Gastrocnemius medialis (tissue), 4 donors: ENCODE measurements at regions not wholly inside any gene's neighbourhood (a gene's known extent, or its start where the extent isn't known, plus 50 kb on each side); places are given as distances from the start of the nearest gene placed in this dataset.

Experiments
- CTCF ChIP-seq, 5 experiments: fragments of 450-650 bp in 3 of 5; fragments of 200-600 bp in 2 of 5; sonication (generic) in 2 of 5; IDR thresholded peaks in 4 of 5; conservative IDR thresholded peaks in 1 of 5; 1 replicate in 4 of 5; 2 replicates in 1 of 5; pipeline ENCODE4 v1.5.1; 2016 to 2019; ENCODE audit warnings: antibody characterized with exemption in 5 of 5, mild to moderate bottlenecking in 3 of 5, moderate library complexity in 3 of 5
- POLR2A ChIP-seq, 2 donors: fragments of 450-650 bp; IDR thresholded peaks; one replicate each; pipeline ENCODE4 v1.6.1; 2017; ENCODE audit warnings: antibody characterized with exemption in 2 of 2, mild to moderate bottlenecking in 2 of 2, moderate library complexity in 2 of 2

DNA sequence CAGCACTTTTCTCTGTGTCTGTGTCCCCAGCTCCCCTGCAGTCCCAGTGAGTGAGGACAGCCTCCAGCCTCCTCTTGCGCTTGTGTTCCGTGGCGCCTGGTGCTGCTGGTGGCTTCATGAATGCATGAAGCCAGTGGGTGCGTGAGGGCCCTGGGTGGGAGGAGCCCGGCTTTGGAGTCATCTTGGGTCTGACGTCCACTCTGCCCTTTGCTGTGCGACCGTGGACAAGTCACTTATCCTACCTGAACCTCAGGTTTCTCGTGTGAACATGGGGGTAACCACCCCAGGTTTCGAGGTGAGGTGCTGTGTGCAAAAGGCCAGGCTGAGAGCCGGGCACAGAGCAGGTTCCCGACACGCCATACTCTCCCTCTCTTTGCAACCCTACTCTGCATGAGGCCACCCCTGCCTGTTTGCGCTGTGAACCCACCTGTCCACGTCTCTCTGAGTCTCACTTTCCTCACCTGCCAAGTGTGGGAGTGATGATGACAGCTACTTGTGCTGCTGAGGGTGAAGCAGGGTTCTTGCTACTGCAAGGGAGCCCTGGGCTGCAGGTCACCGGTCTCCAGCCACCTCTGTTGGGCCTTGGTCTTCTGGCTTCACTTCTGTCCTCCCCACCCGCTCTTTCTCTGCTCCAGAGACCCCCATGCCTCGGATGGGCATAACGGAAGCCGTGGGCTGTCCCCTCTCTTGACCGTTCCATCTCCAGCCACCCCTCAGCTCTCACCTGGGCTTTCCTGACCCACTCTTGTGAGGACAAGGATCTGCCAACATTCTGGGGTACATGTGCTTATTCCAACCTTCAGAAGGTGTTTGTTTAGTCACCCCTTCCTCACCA, 537.6 kb downstream of the TBC1D22A start:
- no peak for TF ChIP-seq CTCF (IDR thresholded peaks at IDR 0.05 in 4 of 5, conservative IDR thresholded peaks at IDR 0.05 in 1 of 5)
- no peak for TF ChIP-seq POLR2A (IDR thresholded peaks at IDR 0.05)
